HG02870 (cell line): ENCODE measurements at regions not wholly inside any gene's neighbourhood (a gene's known extent, or its start where the extent isn't known, plus 50 kb on each side); places are given as distances from the start of the nearest gene placed in this dataset.

Experiments
- ATAC-seq: cut with Tn5 transposase; IDR thresholded peaks from one replicate; pipeline ENCODE4 v1.9.1; 2021; ENCODE audit warnings: mild to moderate bottlenecking, moderate library complexity; ENCODE audit not compliant: unreplicated experiment

DNA sequence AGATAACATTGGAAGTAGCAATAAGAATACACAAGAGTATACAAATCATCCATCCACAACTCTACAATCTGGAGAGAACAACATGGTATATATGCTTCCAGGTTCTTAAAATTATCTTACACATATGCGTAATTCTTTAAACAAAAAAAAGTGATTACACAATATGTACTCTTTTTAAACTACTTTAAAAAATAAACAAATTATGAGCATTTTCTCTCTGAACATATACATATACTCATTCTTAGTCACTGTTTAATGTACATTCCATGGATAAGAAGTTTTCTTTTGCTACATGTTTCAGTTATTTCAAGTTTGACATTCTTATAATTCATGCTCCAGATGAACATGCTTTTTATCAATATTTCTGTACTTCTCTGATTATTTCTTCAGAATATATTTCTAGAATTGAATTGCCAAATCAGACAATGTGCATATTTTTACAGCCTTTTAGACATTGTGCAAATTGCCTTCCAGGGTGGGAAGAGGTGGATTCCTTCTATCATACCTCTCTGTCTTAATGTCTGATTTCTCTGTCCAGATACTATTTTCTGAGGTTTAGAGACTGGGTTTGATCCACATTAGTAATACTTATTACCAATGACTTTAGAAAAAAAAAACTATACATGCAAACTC, 551.6 kb downstream of the METTL15 start:
- no peak for ATAC-seq

DNA sequence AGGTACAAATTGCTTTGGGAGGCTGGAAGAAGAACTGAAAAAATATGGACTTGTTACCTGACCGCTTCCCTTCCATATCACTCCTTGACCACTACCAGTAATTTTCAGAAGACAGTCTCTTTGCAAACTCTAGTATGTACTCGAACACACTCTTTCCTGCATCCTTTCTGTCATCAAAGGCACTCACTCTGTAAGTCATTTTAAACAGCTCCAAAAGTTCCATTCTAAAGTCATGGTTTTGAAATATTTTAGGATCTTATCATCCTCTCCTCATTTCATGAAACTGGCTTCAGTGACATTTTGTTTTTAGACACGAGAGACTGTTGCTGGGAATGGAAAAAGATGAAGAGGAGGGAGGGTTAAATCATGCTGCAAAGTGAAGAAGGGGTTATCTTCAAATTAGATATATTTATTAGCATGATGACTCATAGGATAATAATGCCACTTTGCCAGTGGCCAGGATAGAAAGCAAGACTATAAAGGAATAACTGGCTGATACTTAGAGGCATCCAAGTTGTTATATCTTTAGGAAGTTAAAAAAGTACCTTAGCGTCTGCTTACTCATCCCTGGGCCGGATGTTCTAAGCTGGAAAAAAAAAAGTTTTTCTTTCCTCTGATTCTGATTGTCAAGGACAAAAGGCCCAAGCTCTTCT, 549.3 kb downstream of the METTL15 start:
- ATAC-seq = no peak

DNA sequence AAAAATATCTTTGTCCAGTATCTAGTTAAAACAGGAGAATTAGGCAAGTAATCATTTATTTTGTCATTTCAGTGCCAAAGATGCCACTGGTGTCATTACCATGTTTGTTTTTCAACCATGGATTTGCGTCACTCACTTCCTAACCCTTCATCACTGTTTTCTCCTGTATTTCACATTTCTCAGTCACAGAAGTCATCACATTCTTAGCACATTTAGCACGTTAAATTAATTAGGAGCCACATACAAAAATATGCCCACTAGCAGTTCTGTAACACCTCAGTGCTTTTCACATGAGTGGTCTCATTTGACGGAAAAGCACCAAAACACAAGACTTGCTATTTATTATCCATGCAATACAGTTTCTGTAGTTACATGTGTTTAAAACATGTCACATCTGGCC, 546.0 kb downstream of the METTL15 start:
- ATAC-seq = no peak

DNA sequence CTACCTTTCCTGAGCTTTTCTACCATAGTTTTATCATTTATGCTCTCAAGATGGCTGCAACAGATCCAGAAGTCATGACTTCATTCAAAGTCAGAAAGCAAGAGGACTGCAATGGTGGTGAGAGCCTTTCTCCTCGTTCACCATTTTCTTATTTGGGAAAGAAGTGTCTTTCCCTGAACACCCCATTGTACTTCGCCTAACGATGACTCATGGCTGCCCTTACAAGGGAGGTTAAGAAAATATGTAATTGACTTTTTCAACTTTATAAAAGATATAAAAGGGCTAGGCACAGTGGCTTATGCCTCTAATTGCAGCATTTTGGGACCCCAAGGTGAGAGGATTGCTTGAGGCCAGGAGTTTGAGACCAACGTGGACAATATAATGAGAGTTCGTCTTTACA, 541.7 kb downstream of the METTL15 start:
- ATAC-seq = no peak

DNA sequence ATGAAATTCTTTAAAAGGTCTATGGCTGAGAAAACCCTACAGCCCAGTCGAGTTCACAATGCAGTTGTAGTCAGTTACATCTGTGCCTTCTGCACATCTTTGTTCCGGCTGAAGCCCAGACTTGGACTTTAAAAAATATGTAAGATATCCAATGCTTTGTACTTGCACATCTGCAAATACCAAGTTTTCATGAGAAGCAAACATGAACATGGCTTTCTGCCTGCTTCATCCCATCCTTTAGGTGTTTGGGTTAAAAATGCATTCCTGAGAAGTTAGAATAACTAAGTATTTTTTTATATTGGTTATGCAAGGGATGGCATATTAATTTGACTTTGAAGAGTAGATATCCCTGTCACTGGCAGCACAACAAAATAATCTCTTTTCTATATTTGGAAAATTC, 528.4 kb downstream of the METTL15 start:
- no peak for ATAC-seq

DNA sequence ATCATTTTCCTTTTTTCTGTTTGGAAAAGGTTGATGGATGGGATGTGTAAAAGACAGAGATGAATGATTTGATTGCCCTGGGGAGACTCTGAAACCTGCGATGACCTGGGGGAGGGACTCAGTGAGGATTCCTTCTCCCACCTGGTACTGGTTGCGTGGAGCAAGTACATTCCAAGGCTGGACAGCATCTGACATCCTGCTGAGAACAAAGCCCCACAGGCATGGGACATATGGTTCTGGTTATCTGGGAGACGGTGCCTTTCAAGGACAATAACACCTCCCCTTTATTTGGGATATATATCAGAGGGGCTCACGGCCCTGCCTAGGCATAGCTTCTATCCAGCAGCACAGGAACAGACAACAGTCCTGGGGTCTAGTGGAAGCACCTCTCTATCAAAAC, 527.8 kb downstream of the METTL15 start:
- ATAC-seq = no peak

DNA sequence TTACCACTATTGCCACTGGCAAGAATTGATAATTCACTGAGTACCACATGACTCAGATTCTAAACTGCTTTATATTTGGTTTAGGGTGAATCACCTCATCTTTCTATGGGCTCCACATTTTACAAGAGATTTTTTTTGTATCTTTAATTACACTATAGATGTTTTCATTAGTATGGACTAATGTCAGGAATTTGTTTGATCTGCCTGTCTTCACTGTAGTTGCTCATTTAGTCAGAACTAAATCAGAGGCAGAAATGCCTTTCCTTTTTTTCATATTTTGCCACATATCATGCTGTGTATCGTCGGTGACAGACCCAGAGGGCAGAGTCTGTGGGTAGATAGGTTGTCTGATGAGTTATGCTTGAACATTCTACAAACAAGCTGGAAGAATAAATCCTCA, 524.1 kb downstream of the METTL15 start:
- ATAC-seq = no peak

DNA sequence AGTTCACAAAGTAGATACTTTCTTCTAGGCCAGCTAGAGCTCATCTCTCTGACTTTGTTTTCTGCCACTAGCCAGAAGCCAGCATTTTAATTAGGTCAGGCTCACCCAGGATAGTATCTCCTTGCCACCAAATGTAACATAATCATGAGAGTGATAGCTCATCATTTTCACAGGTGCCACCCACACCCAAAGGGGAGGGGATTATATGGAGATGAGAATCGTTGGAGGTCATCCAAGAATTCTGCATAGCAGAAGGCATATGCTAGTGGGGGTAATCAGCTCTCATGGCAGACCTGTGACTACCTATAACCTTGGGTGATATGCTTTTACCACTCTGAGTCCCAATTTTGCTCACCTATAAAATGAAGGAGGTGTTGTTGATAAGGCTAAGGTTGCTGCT, 523.0 kb downstream of the METTL15 start:
- ATAC-seq = no peak

DNA sequence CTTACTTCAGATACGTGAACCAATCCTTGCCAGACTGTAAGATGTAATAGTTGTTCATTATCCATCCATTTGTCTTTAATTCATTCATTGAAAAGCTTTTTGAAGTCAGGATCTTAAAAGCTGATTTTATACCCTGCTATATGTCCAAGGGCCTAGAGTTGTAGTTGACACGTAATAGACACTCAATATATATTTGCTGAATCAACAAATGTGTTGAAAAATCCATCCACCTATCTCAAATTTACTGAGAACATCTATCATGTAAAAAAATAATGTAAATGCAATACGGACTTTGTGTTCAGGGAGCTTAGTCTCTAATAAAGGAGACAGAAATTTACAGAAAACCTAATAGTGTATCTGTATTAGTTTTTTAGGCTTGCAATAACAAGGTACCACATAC, 521.0 kb downstream of the METTL15 start:
- no peak for ATAC-seq

DNA sequence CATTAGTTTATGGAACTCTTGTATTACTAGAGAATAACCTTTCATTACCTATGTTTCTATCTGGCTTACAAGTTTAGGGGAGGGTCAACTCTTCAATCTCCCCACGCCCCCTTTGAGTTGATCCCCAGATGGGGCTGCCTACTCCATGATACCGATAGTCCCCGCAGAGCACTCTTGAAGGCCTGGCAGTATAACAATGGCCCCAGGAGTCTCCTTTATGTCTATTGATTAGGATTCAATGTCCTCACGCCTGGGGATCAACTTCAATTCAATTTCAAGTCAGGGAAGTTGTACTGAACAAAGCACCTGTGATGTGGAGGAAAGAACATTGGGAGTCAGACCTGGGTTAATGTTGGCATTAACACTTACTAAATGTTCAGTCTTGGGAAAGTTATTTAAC, 520.2 kb downstream of the METTL15 start:
- ATAC-seq = no peak

DNA sequence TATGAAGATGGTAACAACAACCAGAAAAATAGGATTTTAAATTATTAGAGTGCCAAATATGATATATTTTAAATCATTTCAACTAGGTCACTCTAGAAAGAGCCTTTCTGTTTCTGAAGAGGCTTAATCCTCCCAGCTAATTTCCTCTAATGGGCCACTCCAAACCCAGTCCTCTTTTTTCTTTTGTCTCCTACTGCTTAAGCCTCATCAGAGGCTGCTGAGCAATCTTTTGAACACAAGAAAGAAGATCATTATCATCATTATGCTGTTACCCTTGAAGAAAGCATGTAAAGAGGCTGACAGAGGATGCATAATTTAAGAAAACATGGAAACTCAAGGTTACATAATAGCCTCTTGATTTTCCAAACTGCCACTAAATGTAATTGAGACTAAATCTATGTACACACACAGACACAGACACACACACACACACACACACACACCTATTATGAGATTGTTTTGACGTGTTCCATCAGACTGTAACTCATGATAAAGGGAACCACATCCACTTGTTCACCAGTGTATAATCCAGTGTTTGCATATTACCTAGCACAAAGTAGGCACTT, 519.6 kb downstream of the METTL15 start:
- ATAC-seq = no peak

DNA sequence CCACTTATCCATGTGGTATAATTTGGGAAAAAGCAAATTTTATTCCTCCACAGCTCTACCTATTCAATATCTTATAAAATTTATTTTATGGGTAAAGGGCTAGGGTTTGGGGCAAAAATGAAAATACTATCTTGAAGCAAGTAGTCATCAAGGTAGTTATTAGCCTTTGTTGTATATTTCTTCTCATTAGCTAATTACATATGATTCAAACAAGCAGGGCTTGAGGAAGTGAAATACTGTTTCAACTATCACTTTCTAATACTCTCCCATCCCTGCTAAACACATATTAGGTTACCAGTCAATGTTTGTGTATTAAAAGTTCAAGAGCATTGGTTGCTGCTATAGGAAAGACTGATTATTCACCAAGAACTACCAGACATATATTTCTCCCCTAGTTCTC, 517.3 kb downstream of the METTL15 start:
- ATAC-seq = no peak

DNA sequence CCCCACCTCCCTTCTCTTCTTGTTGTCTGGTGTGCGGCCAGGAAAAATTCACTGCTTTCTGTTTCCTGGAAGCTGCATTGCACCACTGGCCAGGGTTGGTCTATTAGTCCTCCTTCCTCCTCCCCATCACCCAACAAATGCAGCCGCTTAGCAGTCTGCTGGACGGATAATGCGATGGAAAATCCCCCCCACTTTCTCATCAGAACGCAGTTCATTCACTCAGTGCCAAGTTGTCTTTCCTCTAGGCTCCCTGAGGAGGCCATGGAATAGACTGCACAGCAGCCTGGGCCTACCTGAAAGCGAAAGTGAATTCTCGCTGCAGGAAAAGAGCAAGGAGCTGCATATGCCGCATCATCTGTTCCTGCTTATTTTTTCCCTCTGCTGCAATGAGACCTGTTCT, 513.6 kb downstream of the METTL15 start:
- no peak for ATAC-seq

DNA sequence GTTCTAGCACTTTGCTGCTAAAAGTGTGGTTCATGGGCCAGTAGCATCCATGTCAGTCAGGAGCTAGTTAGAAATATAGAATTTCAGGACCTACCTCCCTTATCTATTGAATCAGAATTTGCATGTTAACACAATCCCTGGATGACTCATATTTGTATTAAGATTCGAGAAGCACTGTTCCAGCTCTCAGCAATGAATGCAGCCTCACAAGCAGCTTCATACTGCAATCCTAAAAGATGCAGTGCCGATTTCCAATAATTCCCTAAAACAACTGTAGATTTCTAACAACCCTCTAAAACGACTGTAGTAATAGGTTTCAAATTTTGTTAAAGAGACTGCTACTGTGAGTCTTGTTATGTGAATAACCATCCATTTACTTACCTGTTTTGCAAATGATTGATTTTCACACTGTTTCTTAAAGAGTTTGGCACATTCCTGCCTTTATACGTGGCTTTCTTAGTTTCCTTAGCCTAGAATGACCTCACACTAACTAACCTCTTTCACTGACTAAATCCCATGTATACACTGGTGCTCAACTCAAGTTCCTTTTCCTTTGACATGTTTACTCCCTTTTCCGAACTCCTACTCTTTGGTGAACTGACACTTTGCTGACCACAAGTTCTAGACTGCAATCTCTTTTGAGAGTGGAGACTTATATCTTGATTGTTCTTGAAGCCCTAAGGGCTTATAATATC, 511.8 kb downstream of the METTL15 start:
- no peak for ATAC-seq

DNA sequence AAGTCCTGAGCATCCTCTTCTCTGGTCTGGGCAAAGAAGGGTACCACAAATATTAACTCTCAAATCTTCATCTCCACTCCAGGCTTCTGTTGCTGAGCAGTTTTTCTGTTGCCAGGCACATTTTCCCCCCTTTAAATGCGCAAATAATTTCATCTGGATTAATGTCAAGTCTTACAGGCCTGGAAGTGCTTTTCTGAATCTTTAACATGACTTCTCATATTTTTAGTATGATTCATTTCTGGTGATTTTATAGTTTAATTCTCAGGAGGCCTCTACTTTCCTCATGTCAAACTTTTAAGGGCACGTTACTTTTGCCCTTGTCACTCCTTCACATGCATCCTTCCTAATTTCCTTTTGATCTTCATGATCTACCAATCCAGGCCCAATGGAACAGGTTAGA, 510.2 kb downstream of the METTL15 start:
- no peak for ATAC-seq

DNA sequence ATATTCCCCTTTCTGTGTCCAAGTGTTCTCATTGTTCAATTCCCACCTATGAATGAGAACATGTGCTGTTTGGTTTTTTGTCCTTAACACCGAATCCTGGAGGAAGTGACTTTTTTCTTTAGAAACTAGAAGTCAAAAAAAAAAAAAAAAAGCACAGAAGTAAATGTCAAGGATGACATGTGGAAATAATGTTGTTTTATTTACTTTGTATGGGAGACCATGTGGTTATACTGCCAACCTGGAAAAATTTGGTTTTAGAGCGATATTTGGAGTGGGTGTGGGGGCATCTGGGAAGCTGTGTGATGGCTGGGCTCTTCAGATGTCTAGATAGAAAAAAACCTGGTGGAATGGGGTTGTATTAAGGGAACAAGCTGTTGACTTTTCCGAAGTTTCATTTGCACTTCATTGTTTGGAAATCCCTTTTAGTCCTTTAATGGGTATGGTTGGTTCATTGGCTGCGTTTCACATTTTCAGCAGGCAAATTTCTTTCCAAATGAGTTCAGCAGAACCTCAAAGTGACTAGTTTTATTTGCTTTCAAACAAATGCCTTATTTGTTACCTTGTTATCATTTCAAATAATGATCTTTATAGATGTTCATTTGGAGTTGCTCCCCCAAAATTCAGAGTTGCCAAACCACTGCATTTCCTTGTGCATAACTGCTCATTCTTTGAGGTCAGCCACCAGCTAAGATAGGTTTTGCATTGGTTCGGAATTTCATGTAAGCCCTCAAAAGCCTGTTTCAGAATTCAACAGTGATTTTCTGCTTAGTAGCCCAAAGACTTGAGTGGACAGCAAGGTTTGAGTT, 508.2 kb downstream of the METTL15 start:
- ATAC-seq = no peak

DNA sequence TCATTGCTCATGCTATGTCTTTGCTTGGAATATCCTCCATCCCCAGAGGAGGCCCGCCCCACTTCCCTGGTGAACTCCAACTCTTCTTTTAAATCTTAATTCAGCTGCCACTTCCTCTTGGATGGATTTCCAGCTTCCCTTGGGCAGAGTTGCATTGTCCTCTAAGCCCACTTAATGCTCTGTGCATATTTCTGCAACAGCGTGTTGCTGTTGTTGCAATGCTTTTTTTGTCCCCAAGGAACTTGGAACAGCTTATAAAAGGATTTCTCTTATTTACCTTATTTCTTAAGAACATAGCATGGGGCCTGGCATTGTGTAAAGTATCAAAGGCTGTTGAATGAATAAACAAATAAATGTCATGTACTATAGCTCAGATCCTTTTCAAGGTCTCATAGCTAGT, 507.4 kb downstream of the METTL15 start:
- ATAC-seq = no peak

DNA sequence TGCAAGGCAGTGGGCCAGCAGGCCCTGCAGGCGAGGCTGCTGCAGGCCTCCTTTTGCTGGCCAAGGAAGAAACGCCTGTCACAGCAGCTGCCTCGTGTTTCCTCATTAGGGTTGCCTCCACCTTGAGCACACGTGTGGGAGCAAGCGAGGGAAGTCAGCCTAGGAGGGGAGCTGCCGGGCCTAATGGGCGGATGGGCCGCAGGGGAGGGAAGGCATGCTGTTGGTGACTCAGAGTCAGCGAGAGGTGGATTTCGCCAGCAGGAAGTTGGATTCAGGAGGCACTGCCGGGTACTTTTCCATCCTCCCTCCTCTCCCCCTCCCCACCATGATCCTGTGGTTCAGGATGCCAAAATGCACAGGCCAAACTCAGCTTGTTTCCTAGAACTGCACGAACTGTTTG, 498.7 kb downstream of the METTL15 start:
- no peak for ATAC-seq

DNA sequence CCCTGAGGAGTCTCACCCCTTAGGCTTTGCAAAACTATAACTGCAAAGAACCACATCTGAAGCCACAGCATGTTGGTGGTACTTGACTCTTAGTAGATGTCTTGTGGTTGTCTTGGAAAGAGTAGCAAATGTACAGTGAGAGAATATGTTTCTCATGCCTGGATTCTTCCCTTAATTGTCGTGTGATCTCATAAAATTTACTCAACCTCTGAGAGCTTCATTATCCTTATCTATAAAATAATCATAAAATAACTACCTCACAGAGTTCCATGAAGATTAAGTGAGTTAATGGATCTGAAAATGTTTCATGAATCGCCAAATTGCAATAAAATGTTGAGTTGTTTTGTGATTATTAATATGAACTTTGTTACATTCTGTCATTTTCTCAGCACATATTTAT, 491.5 kb downstream of the METTL15 start:
- no peak for ATAC-seq

DNA sequence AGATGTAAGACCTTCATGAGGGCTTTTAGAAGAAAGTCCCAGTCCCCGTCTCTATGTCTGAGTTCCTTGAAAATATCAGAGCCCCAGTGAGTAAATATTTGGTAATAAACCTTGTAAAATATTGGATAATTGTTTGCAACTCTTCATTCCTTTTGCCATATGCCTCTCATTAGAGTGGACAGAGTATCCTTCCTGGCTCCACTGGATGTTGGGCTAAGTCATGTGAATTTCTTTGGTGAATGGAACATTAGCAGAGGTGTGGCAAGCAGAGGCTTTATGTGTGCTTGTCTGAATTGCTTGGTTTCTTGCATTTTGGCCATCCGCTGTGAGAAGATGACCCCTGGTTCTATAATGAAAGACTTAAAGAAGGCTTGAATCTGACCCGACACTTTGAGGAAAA, 490.3 kb downstream of the METTL15 start:
- no peak for ATAC-seq

DNA sequence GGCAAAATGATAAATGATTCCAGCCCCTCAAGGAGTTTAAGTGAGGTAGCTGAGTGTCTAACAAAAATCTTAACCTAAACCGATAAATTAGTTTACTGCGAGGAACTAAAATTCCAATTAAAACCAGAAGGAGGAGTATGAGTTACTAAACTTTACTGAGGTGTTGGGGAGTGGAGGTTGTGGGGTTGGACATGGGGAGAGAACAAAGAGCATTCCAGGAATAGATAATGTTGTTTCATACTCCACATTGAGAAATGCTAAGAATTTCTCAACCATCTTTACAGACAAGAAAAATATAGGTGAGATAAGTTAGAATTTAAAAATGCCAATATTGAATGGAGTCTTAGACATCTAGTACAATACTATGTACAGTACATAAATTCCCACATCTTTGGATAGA, 488.6 kb downstream of the METTL15 start:
- no peak for ATAC-seq
